OCI-LY7 (cell line): ENCODE measurements at regions not wholly inside any gene's neighbourhood (a gene's known extent, or its start where the extent isn't known, plus 50 kb on each side); places are given as distances from the start of the nearest gene placed in this dataset.
"Not testable (repeated sequence)": the region's sequence is repeated elsewhere in the genome, so short reads cannot be mapped to it uniquely, and the experiment has no call there.

Experiments
- BruUV-seq: library from RNA; stranded (reverse); fragments of 400-500 nt; replicated peaks from 2 replicates; lab custom pipeline; 2021; lab: Mats Ljungman, UMichigan
- CTCF ChIA-PET: fragments of 300-600 bp; sonication (Branson Sonifier 250); formaldehyde crosslinking; loops from one replicate; lab custom pipeline; 2022; ENCODE audit warnings: antibody characterized with exemption; ENCODE audit not compliant: unreplicated experiment; lab: Charles Lee
- POLR2A ChIA-PET: fragments of 300-600 bp; sonication (Branson Sonifier 250); formaldehyde crosslinking; loops from one replicate; lab custom pipeline; 2022; ENCODE audit warnings: antibody characterized with exemption; lab: Charles Lee
- DNase-seq: peaks from one replicate; pipeline ENCODE4 v3.0.0-alpha.2; 2015; ENCODE audit warnings: low spot score
- H2AFZ ChIP-seq: fragments of 200-600 bp; sonication (generic), shearing (Covaris generic); 2 replicates; pipeline ENCODE4 v1.6.1; 2014; ENCODE audit warnings: mild to moderate bottlenecking, antibody characterized with exemption, low read length, moderate library complexity
- H3K27ac ChIP-seq: fragments of 200-600 bp; sonication (generic); 2 replicates; pipeline ENCODE4 v1.5.1; 2014; ENCODE audit warnings: mixed run types, low read depth, mild to moderate bottlenecking, moderate library complexity, low read length, inconsistent platforms; ENCODE audit not compliant: poor library complexity, severe bottlenecking
- H3K36me3 ChIP-seq: fragments of 200-600 bp; sonication (generic); 2 replicates; pipeline ENCODE4 v1.6.1; 2014; ENCODE audit warnings: mild to moderate bottlenecking, antibody characterized with exemption, low read length, moderate library complexity, mixed read lengths; ENCODE audit not compliant: insufficient read depth
- H3K4me1 ChIP-seq: fragments of 200-600 bp; sonication (generic); 2 replicates; pipeline ENCODE4 v1.5.1; 2014; ENCODE audit warnings: mild to moderate bottlenecking, low read length; ENCODE audit not compliant: insufficient read depth, poor library complexity, severe bottlenecking
- H3K4me2 ChIP-seq: fragments of 200-600 bp; sonication (generic); 2 replicates; pipeline ENCODE4 v1.6.1; 2014; ENCODE audit warnings: mild to moderate bottlenecking, low read length
- H3K4me3 ChIP-seq: fragments of 200-600 bp; sonication (generic); 2 replicates; pipeline ENCODE4 v1.5.1; 2014; ENCODE audit warnings: mild to moderate bottlenecking, low read depth, low read length; ENCODE audit not compliant: poor library complexity, severe bottlenecking
- H3K79me2 ChIP-seq: fragments of 200-600 bp; sonication (generic); 2 replicates; pipeline ENCODE4 v1.6.1; 2016; ENCODE audit warnings: low read depth, mild to moderate bottlenecking, low read length, moderate library complexity, mixed read lengths; ENCODE audit not compliant: insufficient read depth
- H3K9me2 ChIP-seq: fragments of 200-600 bp; sonication (generic); 2 replicates; pipeline ENCODE4 v1.6.1; 2016; ENCODE audit warnings: mild to moderate bottlenecking, low read length, mixed read lengths; ENCODE audit not compliant: insufficient read depth
- H3K9me3 ChIP-seq: fragments of 200-600 bp; sonication (generic); 2 replicates; pipeline ENCODE4 v1.6.1; 2014; ENCODE audit warnings: mild to moderate bottlenecking, mixed run types, low read length, mixed read lengths
- H4K20me1 ChIP-seq: fragments of 200-600 bp; sonication (generic); 2 replicates; pipeline ENCODE4 v1.6.1; 2014; ENCODE audit warnings: mild to moderate bottlenecking, antibody characterized with exemption, low read length, moderate library complexity, mixed read lengths; ENCODE audit not compliant: insufficient read depth
- EZH2phosphoT487 ChIP-seq: fragments of 200-600 bp; sonication (generic); IDR thresholded peaks from 2 replicates; pipeline ENCODE4 v1.6.1; 2018; ENCODE audit warnings: low read depth, borderline replicate concordance, mild to moderate bottlenecking, mixed run types, antibody characterized with exemption, low read length, moderate library complexity, mixed read lengths
- intact Hi-C: fragments of 100-400 bp; cut with micrococcal nuclease; formaldehyde crosslinking; loops from one replicate; pipeline ENCODE4 v1.10.0; 2022; ENCODE audit not compliant: unreplicated experiment
- TF ChIP-seq, protein P1 (sequence below): fragments of 200-600 bp; sonication (generic); conservative IDR thresholded peaks from 2 replicates; pipeline ENCODE4 v1.5.1; 2014; ENCODE audit warnings: mild to moderate bottlenecking, antibody characterized with exemption, low read length, moderate library complexity, mixed read lengths

DNA sequence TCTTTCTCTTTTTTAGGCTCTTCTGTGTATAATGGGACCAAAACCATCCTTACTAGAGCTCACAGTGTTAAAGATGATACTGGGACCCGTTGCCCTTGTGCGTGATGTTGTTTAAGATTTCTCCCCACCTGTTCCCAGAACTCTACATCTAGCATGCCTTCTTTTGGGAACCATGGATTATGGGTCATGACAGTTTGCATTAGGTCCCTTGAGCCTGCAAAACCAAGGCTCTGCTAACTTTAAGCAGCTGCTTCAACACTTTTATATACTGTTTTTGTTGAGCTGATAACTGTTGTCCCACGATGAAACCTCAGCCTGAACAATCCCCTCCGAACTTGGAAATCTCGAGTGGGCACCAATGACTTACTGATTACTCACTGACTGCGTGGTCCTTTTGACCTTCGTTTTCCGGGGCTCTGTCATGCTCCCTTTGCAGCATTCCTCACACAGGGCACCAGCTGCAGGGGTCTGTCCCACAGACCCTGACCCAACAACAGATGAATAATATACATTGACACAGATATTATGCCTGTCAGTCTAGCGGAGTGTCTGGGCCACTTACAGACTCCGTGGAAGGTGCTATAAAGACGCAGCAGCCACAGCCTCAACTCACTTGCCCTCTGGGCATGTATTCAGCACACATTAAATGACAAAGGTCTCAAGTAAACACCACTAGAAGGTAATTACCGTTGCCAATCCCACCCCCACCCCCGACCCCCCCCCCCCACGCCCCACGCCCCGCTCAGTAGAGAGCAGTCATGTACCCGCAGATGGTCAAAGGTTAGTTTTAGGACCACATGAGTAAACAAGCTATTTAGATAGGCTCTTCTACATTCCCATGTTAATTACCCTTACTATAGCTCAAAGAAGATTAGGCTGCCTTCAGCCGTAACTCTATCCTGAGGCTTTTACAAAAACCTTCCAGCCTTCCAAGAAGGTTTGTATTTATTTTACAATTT is 162.0 kb upstream of the WDFY3 start:
- Histone ChIP-seq H3K27ac (no peak overlapping the region), H3K79me2 (no peaks in the 10 kb centered on the region), H3K36me3 (no peaks in the 10 kb centered on the region), H4K20me1 (no peaks in the 10 kb centered on the region), H3K4me2 (no peak overlapping the region), H2AFZ (0 out of 2 replicates have a peak overlapping the region, but pooled peaks have one; percentile 34), H3K4me3 (no peak overlapping the region), H3K9me2 (no peaks in the 10 kb centered on the region), H3K4me1 (no peaks in the 10 kb centered on the region), H3K9me3 (no peaks in the 10 kb centered on the region)
- no peak for DNase-seq
- TF ChIP-seq, protein P1, sequence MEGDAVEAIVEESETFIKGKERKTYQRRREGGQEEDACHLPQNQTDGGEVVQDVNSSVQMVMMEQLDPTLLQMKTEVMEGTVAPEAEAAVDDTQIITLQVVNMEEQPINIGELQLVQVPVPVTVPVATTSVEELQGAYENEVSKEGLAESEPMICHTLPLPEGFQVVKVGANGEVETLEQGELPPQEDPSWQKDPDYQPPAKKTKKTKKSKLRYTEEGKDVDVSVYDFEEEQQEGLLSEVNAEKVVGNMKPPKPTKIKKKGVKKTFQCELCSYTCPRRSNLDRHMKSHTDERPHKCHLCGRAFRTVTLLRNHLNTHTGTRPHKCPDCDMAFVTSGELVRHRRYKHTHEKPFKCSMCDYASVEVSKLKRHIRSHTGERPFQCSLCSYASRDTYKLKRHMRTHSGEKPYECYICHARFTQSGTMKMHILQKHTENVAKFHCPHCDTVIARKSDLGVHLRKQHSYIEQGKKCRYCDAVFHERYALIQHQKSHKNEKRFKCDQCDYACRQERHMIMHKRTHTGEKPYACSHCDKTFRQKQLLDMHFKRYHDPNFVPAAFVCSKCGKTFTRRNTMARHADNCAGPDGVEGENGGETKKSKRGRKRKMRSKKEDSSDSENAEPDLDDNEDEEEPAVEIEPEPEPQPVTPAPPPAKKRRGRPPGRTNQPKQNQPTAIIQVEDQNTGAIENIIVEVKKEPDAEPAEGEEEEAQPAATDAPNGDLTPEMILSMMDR: no peak
- no peak for TF ChIP-seq EZH2phosphoT487
- intact Hi-C loops: no loop called here
- POLR2A ChIA-PET: interaction anchor here (0.6 kb wide), 1 partner anchor 451 kb away, joined by 4 read pairs; no protein-coding TSS in a partner anchor
- CTCF ChIA-PET: no interaction called here
- BruUV-seq: no TSS peak

- H3K9me2 ChIP-seq, BruUV-seq, H3K9me3 ChIP-seq, H3K27ac ChIP-seq, H3K36me3 ChIP-seq, intact Hi-C loops, H4K20me1 ChIP-seq, CTCF ChIA-PET, H3K4me3 ChIP-seq, H3K79me2 ChIP-seq, DNase-seq, H3K4me1 ChIP-seq, H3K4me2 ChIP-seq, H2AFZ ChIP-seq: not testable (repeated sequence)
- POLR2A ChIA-PET: interaction anchor here (0.6 kb wide), 1 partner anchor 18 kb away, joined by 3 read pairs; no protein-coding TSS in a partner anchor
Observed at GRCh38 chr4:85129354-85130125, 163.1 kb upstream of the WDFY3 start.

GRCh38 chr4:85132117-85132516 is 165.6 kb upstream of the WDFY3 start:
- no peak for TF ChIP-seq EZH2phosphoT487
- TF ChIP-seq, protein P1: no peak
- Histone ChIP-seq H3K4me1 (no peaks in the 10 kb centered on the region), H3K9me3 (no peaks in the 10 kb centered on the region), H3K4me3 (no peak overlapping the region), H3K79me2 (no peaks in the 10 kb centered on the region), H3K27ac (no peak overlapping the region), H2AFZ (no peak overlapping the region), H3K36me3 (no peaks in the 10 kb centered on the region), H3K9me2 (no peaks in the 10 kb centered on the region), H4K20me1 (no peaks in the 10 kb centered on the region), H3K4me2 (no peak overlapping the region)
- no TSS peak for BruUV-seq
- ChIA-PET POLR2A (no interaction called here), CTCF (no interaction called here)
- DNase-seq: no peak
- intact Hi-C loops: no loop called here
